Esophagus muscularis mucosa (tissue), 4 donors: ENCODE measurements at regions not wholly inside any gene's neighbourhood (a gene's known extent, or its start where the extent isn't known, plus 50 kb on each side); places are given as distances from the start of the nearest gene placed in this dataset.

Source experiments
- DNase-seq: peaks from one replicate; pipeline ENCODE4 v3.0.0-alpha.2; 2017; ENCODE audit errors: extremely low spot score
- H3K27ac ChIP-seq, 4 donors: fragments of 200-600 bp; sonication (generic); replicated peaks in 1 of 4; 1 replicate in 3 of 4; 2 replicates in 1 of 4; pipeline ENCODE4 v1.5.1; 2016 to 2019; ENCODE audit warnings: mild to moderate bottlenecking in 1 of 4
- H3K27me3 ChIP-seq, 4 donors: fragments of 200-600 bp; sonication (generic); one replicate each; pipeline versions ENCODE4 v1.5.1 to v1.6.0; 2016 to 2019
- H3K36me3 ChIP-seq, 4 donors: fragments of 200-600 bp; sonication (generic); one replicate each; pipeline ENCODE4 v1.5.1; 2016 to 2019
- H3K4me1 ChIP-seq, 4 donors: fragments of 200-600 bp; sonication (generic); one replicate each; pipeline ENCODE4 v1.5.1; 2016 to 2019
- H3K4me3 ChIP-seq, 4 donors: fragments of 200-600 bp; sonication (generic); 1 replicate in 2 of 4; 2 replicates in 2 of 4; pipeline ENCODE4 v1.5.1; 2016 to 2019; ENCODE audit warnings: mild to moderate bottlenecking in 4 of 4, moderate library complexity in 1 of 4
- H3K9me3 ChIP-seq, 4 donors: fragments of 200-600 bp; sonication (generic); 1 replicate in 3 of 4; 2 replicates in 1 of 4; pipeline ENCODE4 v1.5.1; 2016 to 2019
- EP300 ChIP-seq: sonication (generic); formaldehyde crosslinking; IDR thresholded peaks from one replicate; pipeline ENCODE4 v1.6.1; 2017; ENCODE audit warnings: antibody characterized with exemption
- POLR2A ChIP-seq: fragments of 450-650 bp; IDR thresholded peaks from one replicate; pipeline ENCODE4 v1.6.1; 2017; ENCODE audit warnings: antibody characterized with exemption, moderate library complexity, mild to moderate bottlenecking, low read depth
- POLR2AphosphoS5 ChIP-seq, 2 donors: sonication (generic); formaldehyde crosslinking; IDR thresholded peaks; one replicate each; pipeline ENCODE4 v1.6.1; 2017; ENCODE audit warnings: antibody characterized with exemption in 2 of 2
- WGBS: methylation state at CpG from one replicate; pipeline ENCODE4 v1.1.5; 2018; 5-methylcytosine and 5-hydroxymethylcytosine counted together
- intact Hi-C: fragments of 100-400 bp; cut with DNase I; formaldehyde crosslinking; loops from one replicate; pipeline ENCODE4 v1.15.1; 2023
- TF ChIP-seq, protein P1 (sequence below), 3 experiments: fragments of 200-600 bp in 2 of 3; fragments of 450-650 bp in 1 of 3; sonication (generic) in 2 of 3; IDR thresholded peaks; one replicate each; pipeline ENCODE4 v1.5.1; 2017 to 2019; ENCODE audit warnings: antibody characterized with exemption in 3 of 3, mild to moderate bottlenecking in 2 of 3, moderate library complexity in 1 of 3

DNA sequence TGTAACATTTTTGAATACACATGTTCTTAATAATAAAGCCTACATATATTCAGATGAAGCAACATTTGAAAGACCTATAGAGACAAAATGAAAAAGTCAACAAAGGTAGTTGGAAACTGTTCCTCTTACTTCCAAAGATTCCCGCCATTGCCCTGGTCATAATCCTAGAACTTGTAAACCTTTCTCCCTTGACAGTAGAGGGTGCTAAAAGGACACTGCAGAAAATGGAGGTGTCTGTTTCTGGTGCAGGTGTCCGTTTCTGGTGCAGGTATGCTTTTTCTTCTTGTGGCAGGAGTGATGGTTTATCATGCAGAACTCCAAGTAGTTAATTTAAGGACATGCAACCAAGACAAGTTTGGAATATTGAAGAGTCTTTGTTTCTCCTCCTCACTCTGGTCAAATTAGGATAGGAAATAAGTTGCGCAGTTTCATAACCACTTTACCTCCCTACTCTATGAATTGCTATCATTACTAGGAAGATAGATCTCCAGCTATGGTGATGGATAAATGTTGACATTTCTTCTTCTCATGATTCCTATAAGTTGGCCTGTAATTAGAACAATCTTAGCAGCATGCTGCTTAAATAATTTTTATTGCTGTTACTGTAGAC is 56.0 kb upstream of the FAM174A start:
- Histone ChIP-seq H3K36me3 (no peaks in the 10 kb centered on the region), H3K27ac (no peak overlapping the region), H3K9me3 (no peaks in the 10 kb centered on the region), H3K27me3 (no peaks in the 10 kb centered on the region), H3K4me3 (no peak overlapping the region), H3K4me1 (no peaks in the 10 kb centered on the region)
- DNase-seq, result no peak
- no peak for TF ChIP-seq POLR2AphosphoS5 (IDR thresholded peaks at IDR 0.05)
- TF ChIP-seq, protein P1, sequence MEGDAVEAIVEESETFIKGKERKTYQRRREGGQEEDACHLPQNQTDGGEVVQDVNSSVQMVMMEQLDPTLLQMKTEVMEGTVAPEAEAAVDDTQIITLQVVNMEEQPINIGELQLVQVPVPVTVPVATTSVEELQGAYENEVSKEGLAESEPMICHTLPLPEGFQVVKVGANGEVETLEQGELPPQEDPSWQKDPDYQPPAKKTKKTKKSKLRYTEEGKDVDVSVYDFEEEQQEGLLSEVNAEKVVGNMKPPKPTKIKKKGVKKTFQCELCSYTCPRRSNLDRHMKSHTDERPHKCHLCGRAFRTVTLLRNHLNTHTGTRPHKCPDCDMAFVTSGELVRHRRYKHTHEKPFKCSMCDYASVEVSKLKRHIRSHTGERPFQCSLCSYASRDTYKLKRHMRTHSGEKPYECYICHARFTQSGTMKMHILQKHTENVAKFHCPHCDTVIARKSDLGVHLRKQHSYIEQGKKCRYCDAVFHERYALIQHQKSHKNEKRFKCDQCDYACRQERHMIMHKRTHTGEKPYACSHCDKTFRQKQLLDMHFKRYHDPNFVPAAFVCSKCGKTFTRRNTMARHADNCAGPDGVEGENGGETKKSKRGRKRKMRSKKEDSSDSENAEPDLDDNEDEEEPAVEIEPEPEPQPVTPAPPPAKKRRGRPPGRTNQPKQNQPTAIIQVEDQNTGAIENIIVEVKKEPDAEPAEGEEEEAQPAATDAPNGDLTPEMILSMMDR (IDR thresholded peaks at IDR 0.05), result peak in 2 of 3 experiments; percentile 12 to 39
- intact Hi-C loops, result no loop called here
- 71% methylated on average over 3 of the region's 3 CpGs for WGBS

GRCh38 chr5:100472091-100472490 is 63.1 kb upstream of the FAM174A start:
- H3K27ac ChIP-seq, result no peak overlapping the region
- no peaks in the 10 kb centered on the region for H3K27me3 ChIP-seq
- no peaks in the 10 kb centered on the region for H3K36me3 ChIP-seq
- DNase-seq, result no peak
- no peak overlapping the region for H3K4me3 ChIP-seq
- no peak for TF ChIP-seq EP300
- TF ChIP-seq POLR2A, result no peak
- TF ChIP-seq, protein P1 (IDR thresholded peaks at IDR 0.05), result no peak
- WGBS, result 95% methylated on average over 2 of the region's 2 CpGs
- H3K9me3 ChIP-seq, result no peaks in the 10 kb centered on the region
- intact Hi-C loops, result no loop called here
- no peaks in the 10 kb centered on the region for H3K4me1 ChIP-seq

- Histone ChIP-seq H3K27ac (no peak overlapping the region), H3K36me3 (no peaks in the 10 kb centered on the region)
- TF ChIP-seq POLR2AphosphoS5 (IDR thresholded peaks at IDR 0.05), result no peak
- TF ChIP-seq EP300, result no peak
- TF ChIP-seq, protein P1 (IDR thresholded peaks at IDR 0.05), result no peak
- no peak for TF ChIP-seq POLR2A
Measured at GRCh38 chr5:100469767-100470166, 65.4 kb upstream of the FAM174A start.

DNA sequence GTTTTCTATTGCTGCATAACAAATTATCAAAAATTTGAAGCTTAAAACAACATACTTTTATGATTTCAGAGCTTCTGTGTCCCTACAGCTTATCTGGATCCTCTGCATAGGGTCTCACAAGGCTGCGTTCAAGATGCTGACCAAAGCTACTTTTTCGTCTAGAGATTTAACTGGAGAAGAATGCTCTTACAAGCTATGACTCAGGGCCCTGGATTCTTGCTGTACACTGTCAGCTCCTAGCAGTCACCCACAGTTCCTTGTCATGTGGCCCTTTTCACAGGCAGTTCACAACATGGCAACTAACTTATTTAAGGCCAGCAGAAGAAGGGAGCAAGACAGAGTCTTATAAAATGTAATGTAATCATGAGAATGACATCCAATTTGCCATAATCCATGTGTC is 70.8 kb upstream of the FAM174A start:
- no peaks in the 10 kb centered on the region for H3K36me3 ChIP-seq
- H3K9me3 ChIP-seq, result no peaks in the 10 kb centered on the region
- TF ChIP-seq POLR2AphosphoS5 (IDR thresholded peaks at IDR 0.05) (no peak), POLR2A (no peak), EP300 (no peak)
- TF ChIP-seq, protein P1 (IDR thresholded peaks at IDR 0.05), result no peak
- H3K4me1 ChIP-seq, result no peaks in the 10 kb centered on the region
- no peak overlapping the region for H3K4me3 ChIP-seq
- no peaks in the 10 kb centered on the region for H3K27me3 ChIP-seq
- WGBS, result 92% methylated on average over 2 of the region's 2 CpGs
- DNase-seq, result no peak
- H3K27ac ChIP-seq, result no peak overlapping the region
- intact Hi-C loops, result no loop called here

More at GRCh38 chr5:100469767-100470166, 65.4 kb upstream of the FAM174A start:
- H3K9me3 ChIP-seq, result no peaks in the 10 kb centered on the region
- H3K4me3 ChIP-seq, result no peak overlapping the region
- H3K27me3 ChIP-seq, result no peaks in the 10 kb centered on the region
- no peaks in the 10 kb centered on the region for H3K4me1 ChIP-seq
- DNase-seq, result no peak
- intact Hi-C loops, result no loop called here

- intact Hi-C loops, result no loop called here
- no peaks in the 10 kb centered on the region for H3K4me1 ChIP-seq
- no peaks in the 10 kb centered on the region for H3K27me3 ChIP-seq
- H3K36me3 ChIP-seq, result no peaks in the 10 kb centered on the region
- no peak for TF ChIP-seq EP300
- TF ChIP-seq POLR2A, result no peak
- TF ChIP-seq POLR2AphosphoS5 (IDR thresholded peaks at IDR 0.05), result no peak
- TF ChIP-seq, protein P1 (IDR thresholded peaks at IDR 0.05), result no peak
- H3K4me3 ChIP-seq, result no peak overlapping the region
- H3K9me3 ChIP-seq, result no peaks in the 10 kb centered on the region
- DNase-seq, result no peak
- H3K27ac ChIP-seq, result no peak overlapping the region
Measured at GRCh38 chr5:100456615-100457014, 78.6 kb upstream of the FAM174A start.
